Occipital lobe (tissue), 1 donor: ENCODE measurements at regions not wholly inside any gene's neighbourhood (a gene's known extent, or its start where the extent isn't known, plus 50 kb on each side); places are given as distances from the start of the nearest gene placed in this dataset.

ENCODE experiments used
- DNase-seq: peaks from one replicate; lab custom pipeline; 2025; lab: John Stamatoyannopoulos, UW

- no peak for DNase-seq
These were observed 249.5 kb upstream of the POU3F1 start for GRCh38 chr1:38296047-38296446.

GRCh38 chr1:38293567-38293966 lies 247.0 kb upstream of the POU3F1 start:
- no peak for DNase-seq

GRCh38 chr1:38292969-38293368 lies 246.4 kb upstream of the POU3F1 start:
- DNase-seq, result no peak

- DNase-seq, result no peak
These were observed 245.4 kb upstream of the POU3F1 start for GRCh38 chr1:38291906-38292521.

- DNase-seq, result no peak
These were observed 244.7 kb upstream of the POU3F1 start for GRCh38 chr1:38291336-38291735.

- DNase-seq, result no peak
These were observed 242.4 kb upstream of the POU3F1 start for GRCh38 chr1:38289034-38289433.

- no peak for DNase-seq
These were observed 241.0 kb upstream of the POU3F1 start for GRCh38 chr1:38287547-38287946.

GRCh38 chr1:38287036-38287435 lies 240.4 kb upstream of the POU3F1 start:
- no peak for DNase-seq

- DNase-seq, result no peak
These were observed 239.4 kb upstream of the POU3F1 start for GRCh38 chr1:38285807-38286530.

GRCh38 chr1:38284953-38285352 lies 238.4 kb upstream of the POU3F1 start:
- DNase-seq, result no peak

- DNase-seq, result no peak
These were observed 237.3 kb upstream of the POU3F1 start for GRCh38 chr1:38283696-38284470.

GRCh38 chr1:38279148-38279547 lies 232.6 kb upstream of the POU3F1 start:
- no peak for DNase-seq

GRCh38 chr1:38277646-38278045 lies 231.1 kb upstream of the POU3F1 start:
- no peak for DNase-seq

GRCh38 chr1:38275960-38276359 lies 229.4 kb upstream of the POU3F1 start:
- DNase-seq, result no peak

- DNase-seq, result no peak
These were observed 228.4 kb upstream of the POU3F1 start for GRCh38 chr1:38274974-38275373.

- no peak for DNase-seq
These were observed 226.7 kb upstream of the POU3F1 start for GRCh38 chr1:38273196-38273804.

- DNase-seq, result no peak
These were observed 225.9 kb upstream of the POU3F1 start for GRCh38 chr1:38272515-38272914.

GRCh38 chr1:38270849-38271633 lies 224.4 kb upstream of the POU3F1 start:
- DNase-seq, result no peak

GRCh38 chr1:38269923-38270848 lies 223.6 kb upstream of the POU3F1 start:
- no peak for DNase-seq

- no peak for DNase-seq
These were observed 221.6 kb upstream of the POU3F1 start for GRCh38 chr1:38268226-38268625.
